GM23248 (cell line): ENCODE measurements at regions not wholly inside any gene's neighbourhood (a gene's known extent, or its start where the extent isn't known, plus 50 kb on each side); places are given as distances from the start of the nearest gene placed in this dataset.

Source experiments
- EZH2 ChIP-seq: fragments of 200-600 bp; sonication (generic); IDR thresholded peaks from 2 replicates; pipeline ENCODE4 v1.6.1; 2018; ENCODE audit warnings: antibody characterized with exemption, mild to moderate bottlenecking; ENCODE audit not compliant: insufficient read depth, poor library complexity, severe bottlenecking
- EZH2phosphoT487 ChIP-seq: fragments of 200-600 bp; sonication (generic); IDR thresholded peaks from 2 replicates; pipeline ENCODE4 v1.6.1; 2018; ENCODE audit warnings: antibody characterized with exemption, moderate library complexity, mild to moderate bottlenecking, low read depth; ENCODE audit not compliant: insufficient read depth

DNA sequence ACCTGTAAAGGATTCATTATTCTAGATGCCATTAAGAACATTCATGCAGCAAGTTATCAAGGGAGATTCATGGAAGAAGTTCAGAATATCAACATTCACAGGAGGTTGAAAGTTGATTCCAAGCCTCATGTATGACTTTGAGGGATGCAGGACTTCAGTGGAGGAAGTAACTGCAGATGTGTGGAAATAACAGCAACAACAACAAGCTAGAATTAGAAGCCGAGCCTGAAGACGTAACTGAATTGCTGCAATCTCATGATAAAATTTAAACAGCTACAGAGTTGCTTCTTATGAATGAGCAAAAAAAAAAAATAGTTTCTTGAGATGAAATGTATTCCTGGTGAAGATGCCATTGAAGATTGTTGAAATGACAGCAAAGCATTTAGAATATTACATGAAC, 73.3 kb upstream of the NXT1 start:
- no peak for TF ChIP-seq EZH2
- TF ChIP-seq EZH2phosphoT487 = no peak
